Pancreas (tissue), 10 donors: ENCODE measurements at regions not wholly inside any gene's neighbourhood (a gene's known extent, or its start where the extent isn't known, plus 50 kb on each side); places are given as distances from the start of the nearest gene placed in this dataset.

ENCODE experiments used
- ATAC-seq, 4 donors: fragments of 200-7000 bp; cut with Tn5 transposase; one replicate each; pipeline versions ENCODE4 v1.8.0 to v1.9.1; 2020; ENCODE audit warnings: mild to moderate bottlenecking in 4 of 4, moderate library complexity in 4 of 4
- DNase-seq, 6 donors: peaks; one replicate each; pipeline ENCODE4 v3.0.0-alpha.2; 2020
- FAIRE-seq: peaks from 2 replicates; lab custom pipeline; 2012; peaks lifted over from hg19 to GRCh38; lab: Jason Lieb, UNC
- H3K27ac ChIP-seq, 4 donors: fragments of 200-600 bp; sonication (generic); 1 replicate in 3 of 4; 2 replicates in 1 of 4; pipeline versions ENCODE4 v1.5.0 to v1.8.0; 2020
- H3K27me3 ChIP-seq, 4 donors: fragments of 200-600 bp; one replicate each; pipeline ENCODE4 v1.8.0; 2021
- H3K36me3 ChIP-seq, 3 donors: fragments of 200-600 bp; sonication (generic) in 1 of 3; one replicate each; pipeline versions ENCODE4 v1.5.0 to v1.8.0; 2020 to 2021
- H3K4me1 ChIP-seq, 3 donors: fragments of 200-600 bp; one replicate each; pipeline ENCODE4 v1.8.0; 2021
- H3K4me3 ChIP-seq, 4 donors: fragments of 200-600 bp; sonication (generic) in 2 of 4; one replicate each; pipeline versions ENCODE4 v1.5.0 to v1.8.0; 2020 to 2021
- H3K9me3 ChIP-seq, 4 donors: fragments of 200-600 bp; one replicate each; pipeline ENCODE4 v1.8.0; 2021
- WGBS, 2 donors: extraction: QIAGEN DNeasy Blood & Tissue Kit; methylation state at CpG; one replicate each; pipeline ENCODE4 v1.1.7; 2013; 5-methylcytosine and 5-hydroxymethylcytosine counted together
- intact Hi-C, 3 donors: fragments of 100-400 bp; cut with DNase I; formaldehyde crosslinking; loops; one replicate each; pipeline versions ENCODE4 v1.11.1 to v1.14.2; 2022
- TF ChIP-seq, protein P1 (sequence below), 4 donors: fragments of 200-600 bp; sonication (generic) in 3 of 4; IDR thresholded peaks; one replicate each; pipeline versions ENCODE4 v1.5.0 to v1.8.0; 2021; ENCODE audit warnings: antibody characterized with exemption in 4 of 4
- donor health status: healthy with polysubstance abuse.
- donor health status: DM: no; HTN: no; CAD: no; lungs with moderate emphysema.
- donor health status: DM: no; HTN: no; CAD: no.
- donor health status: control.
- donor health status: control.
- donor health status: Bipolar disorder and iron deficiency.
- donor health status: DM: yes; HTN: yes; CAD: no.
- donor health status: DM: no; HTN: no; CAD: no.
- donor health status: DM: no; HTN: no; CAD: no.
- donor health status: DM: yes; HTN: yes; CAD: no.

DNA sequence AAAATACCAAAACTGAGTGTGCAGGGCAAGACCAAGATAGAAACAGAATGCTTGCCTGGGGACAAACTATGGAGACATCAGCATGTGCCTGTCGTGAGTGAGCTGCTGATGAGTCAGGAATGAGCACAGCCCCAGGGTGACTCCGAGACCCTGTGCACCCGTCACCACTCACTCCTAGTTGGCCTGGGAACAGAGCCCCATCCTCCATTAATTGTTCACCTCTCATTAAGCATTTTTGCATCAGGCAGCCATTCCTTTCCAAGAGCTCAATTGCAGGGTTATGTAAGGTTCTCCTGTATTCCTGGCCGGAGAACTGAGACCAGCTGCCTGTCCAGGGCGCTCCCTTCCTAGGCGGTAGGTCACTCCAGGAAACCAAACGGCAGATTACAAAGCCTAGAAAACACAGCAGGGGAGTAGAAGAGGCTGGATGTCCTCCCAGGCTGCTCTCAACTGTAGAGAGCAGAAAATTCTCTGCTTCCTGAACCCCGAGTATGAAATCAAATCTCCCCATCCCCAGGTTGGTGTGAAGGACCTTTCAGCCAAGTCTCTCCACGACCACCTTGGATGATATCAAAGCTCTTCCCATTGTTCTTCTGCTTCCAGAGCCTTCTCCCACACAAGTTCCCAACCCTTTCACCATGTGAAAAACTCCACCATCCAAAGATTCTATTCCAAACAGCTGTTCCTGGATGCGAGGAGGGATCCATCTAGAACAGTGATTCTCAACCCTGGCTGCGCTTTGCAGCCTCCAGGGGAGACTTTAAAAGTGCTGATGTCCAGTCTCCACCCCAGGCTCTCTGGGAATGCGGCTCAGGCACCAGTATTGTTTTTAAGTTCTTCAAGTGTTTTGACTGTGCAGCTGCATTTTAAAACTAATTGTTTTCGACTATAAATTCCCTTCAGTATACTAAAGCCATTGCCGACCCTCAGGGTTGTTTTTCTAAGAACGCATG lies 532.6 kb upstream of the JARID2 start:
- H3K4me3 ChIP-seq: no peak overlapping the region
- H3K27ac ChIP-seq: no peak overlapping the region
- TF ChIP-seq, protein P1, sequence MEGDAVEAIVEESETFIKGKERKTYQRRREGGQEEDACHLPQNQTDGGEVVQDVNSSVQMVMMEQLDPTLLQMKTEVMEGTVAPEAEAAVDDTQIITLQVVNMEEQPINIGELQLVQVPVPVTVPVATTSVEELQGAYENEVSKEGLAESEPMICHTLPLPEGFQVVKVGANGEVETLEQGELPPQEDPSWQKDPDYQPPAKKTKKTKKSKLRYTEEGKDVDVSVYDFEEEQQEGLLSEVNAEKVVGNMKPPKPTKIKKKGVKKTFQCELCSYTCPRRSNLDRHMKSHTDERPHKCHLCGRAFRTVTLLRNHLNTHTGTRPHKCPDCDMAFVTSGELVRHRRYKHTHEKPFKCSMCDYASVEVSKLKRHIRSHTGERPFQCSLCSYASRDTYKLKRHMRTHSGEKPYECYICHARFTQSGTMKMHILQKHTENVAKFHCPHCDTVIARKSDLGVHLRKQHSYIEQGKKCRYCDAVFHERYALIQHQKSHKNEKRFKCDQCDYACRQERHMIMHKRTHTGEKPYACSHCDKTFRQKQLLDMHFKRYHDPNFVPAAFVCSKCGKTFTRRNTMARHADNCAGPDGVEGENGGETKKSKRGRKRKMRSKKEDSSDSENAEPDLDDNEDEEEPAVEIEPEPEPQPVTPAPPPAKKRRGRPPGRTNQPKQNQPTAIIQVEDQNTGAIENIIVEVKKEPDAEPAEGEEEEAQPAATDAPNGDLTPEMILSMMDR (IDR thresholded peaks at IDR 0.05): no peak
- 64 to 71% methylated on average over 15 of the region's 15 CpGs for WGBS, 2 donors
- H3K4me1 ChIP-seq: no peaks in the 10 kb centered on the region
- intact Hi-C loops: no loop called here
- H3K9me3 ChIP-seq: no peaks in the 10 kb centered on the region
- ATAC-seq (peak in 3 of 4 donors; percentile 62 to 67 (median 65)), FAIRE-seq (no peak), DNase-seq (no peak)
- no peaks in the 10 kb centered on the region for H3K27me3 ChIP-seq
- H3K36me3 ChIP-seq: no peaks in the 10 kb centered on the region

DNA sequence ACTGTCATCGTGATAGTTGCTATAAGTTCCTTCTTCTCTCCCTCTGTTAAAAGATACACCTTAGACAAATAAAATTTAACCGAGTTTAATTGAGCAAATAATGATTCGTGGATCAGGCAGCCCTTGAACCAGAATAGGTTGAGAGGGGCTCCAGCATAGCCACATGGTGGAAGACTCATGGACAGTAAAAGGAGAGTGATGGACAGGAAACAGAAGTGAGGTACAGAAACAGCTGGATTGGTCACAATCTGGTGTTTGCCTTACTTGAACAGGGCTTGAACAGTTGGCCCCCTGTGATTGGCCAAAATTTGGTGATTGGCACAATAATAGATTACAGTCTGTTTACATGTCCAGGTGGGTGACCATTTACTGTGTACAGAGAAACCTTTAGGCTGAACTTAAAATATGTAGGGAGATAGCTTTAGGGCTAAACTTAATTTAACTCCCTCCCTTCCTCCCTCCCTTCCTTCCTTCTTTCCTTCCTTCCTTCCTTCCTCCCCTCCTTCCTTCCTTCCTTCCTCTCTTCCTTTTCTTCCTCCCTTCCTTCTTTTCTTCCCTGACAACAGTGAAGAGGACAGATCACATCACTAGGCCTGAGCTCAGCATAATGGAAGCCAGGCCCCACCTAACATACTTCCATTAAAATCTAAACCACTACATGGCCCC lies 531.8 kb upstream of the JARID2 start:
- WGBS, 2 donors: 70% methylated on average over 3 of the region's 3 CpGs
- no peak for ATAC-seq
- Histone ChIP-seq H3K4me3 (no peak overlapping the region), H3K27me3 (no peaks in the 10 kb centered on the region), H3K27ac (no peak overlapping the region), H3K9me3 (no peaks in the 10 kb centered on the region), H3K4me1 (no peaks in the 10 kb centered on the region), H3K36me3 (no peaks in the 10 kb centered on the region)
- intact Hi-C loops: no loop called here
- DNase-seq: no peak
- TF ChIP-seq, protein P1 (IDR thresholded peaks at IDR 0.05): no peak
- FAIRE-seq: no peak

DNA sequence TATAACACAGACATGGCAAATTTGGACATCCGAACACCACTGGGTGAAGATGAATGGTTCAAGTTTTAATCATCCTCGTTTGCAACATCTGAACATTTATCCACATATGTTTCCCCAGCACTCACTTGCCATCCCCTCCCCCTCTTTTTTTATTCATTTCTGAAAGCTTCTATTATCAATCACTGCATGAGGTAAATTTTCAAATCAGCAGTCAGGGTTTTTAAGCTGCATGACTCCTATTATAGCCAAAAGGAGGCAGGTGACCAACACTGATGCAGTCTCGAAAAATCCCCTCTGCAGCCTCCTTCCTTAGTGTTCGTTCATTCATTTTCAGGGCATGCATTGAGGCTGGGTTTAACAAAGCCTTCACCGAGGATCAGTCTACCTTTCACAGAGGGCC lies 530.8 kb upstream of the JARID2 start:
- H3K27ac ChIP-seq: no peak overlapping the region
- DNase-seq: no peak
- H3K4me3 ChIP-seq: no peak overlapping the region
- H3K9me3 ChIP-seq: no peaks in the 10 kb centered on the region
- ATAC-seq: no peak
- no peak for FAIRE-seq
- no peaks in the 10 kb centered on the region for H3K4me1 ChIP-seq
- WGBS, 2 donors: 72 to 83% methylated on average over 5 of the region's 5 CpGs
- intact Hi-C loops: no loop called here
- no peaks in the 10 kb centered on the region for H3K36me3 ChIP-seq
- H3K27me3 ChIP-seq: no peaks in the 10 kb centered on the region
- TF ChIP-seq, protein P1 (IDR thresholded peaks at IDR 0.05): no peak

DNA sequence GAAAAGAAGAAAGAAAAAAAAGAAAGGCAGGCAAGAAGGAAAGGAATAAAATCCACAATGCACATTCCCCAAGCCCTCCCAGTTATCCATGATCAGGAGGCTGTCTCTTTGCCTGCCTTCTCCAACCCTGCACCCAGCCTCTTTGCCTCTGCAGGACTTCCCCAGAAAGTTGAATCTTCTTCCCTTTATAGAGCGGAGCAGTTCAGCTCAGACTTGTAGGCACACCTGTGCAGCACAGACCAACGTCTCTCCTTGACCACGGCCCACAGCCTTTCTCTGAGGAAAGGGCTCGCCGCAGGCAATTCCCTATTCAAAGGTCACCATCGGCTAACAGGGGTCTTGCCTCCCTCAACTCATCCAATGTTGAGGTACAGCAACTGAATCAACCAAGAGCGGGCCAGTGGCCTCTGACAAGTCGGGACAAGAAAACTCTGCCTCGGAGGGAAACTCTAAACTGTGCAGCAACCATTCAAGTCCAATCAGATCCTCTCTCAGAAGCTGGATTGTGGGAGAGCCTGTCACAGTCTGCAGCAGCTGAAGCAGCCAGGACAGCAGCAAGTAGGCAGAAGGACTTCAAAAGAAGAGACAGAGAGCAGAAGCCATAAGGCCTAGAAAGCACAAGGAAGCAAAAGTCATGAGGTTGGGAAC lies 529.2 kb upstream of the JARID2 start:
- Histone ChIP-seq H3K27me3 (no peaks in the 10 kb centered on the region), H3K9me3 (no peaks in the 10 kb centered on the region), H3K27ac (no peak overlapping the region), H3K36me3 (no peaks in the 10 kb centered on the region), H3K4me1 (no peaks in the 10 kb centered on the region), H3K4me3 (no peak overlapping the region)
- intact Hi-C loops: no loop called here
- FAIRE-seq: no peak
- 79 to 86% methylated on average over 9 of the region's 9 CpGs for WGBS, 2 donors
- ATAC-seq: no peak
- no peak for DNase-seq
- TF ChIP-seq, protein P1 (IDR thresholded peaks at IDR 0.05): no peak
